SK-N-SH (cell line): ENCODE measurements at regions not wholly inside any gene's neighbourhood (a gene's known extent, or its start where the extent isn't known, plus 50 kb on each side); places are given as distances from the start of the nearest gene placed in this dataset.

Experiments used
- CTCF ChIA-PET: fragments of 300-600, 350-600 bp; formaldehyde crosslinking; extraction: SDS; loops from one replicate; lab custom pipeline; 2021; lab: Yijun Ruan, JAX
- POLR2A ChIA-PET: fragments of 350-600 bp; sonication (Branson Sonifier 250); formaldehyde crosslinking; extraction: SDS; loops from one replicate; lab custom pipeline; 2020; ENCODE audit warnings: antibody characterized with exemption, inconsistent platforms; lab: Yijun Ruan, JAX
- DNase-seq: peaks from one replicate; pipeline ENCODE4 v3.0.0; 2012
- H2AFZ ChIP-seq: fragments of 200-600 bp; sonication (generic); 2 replicates; pipeline ENCODE4 v1.8.1; 2016; ENCODE audit warnings: antibody characterized with exemption, mild to moderate bottlenecking, low read depth
- H3F3A ChIP-seq: fragments of 200-600 bp; sonication (generic); replicated peaks from 2 replicates; pipeline ENCODE3; 2016; ENCODE audit warnings: antibody characterized with exemption, mild to moderate bottlenecking; ENCODE audit not compliant: insufficient read depth
- H3K27ac ChIP-seq, 2 experiments: fragments of 200-500 bp in 1 of 2; fragments of 200-600 bp in 1 of 2; sonication (Bioruptor generic) in 1 of 2; sonication (generic), shearing (Covaris generic) in 1 of 2; 2 replicates each; pipeline versions ENCODE4 v1.5.1 to v1.6.1; 2014 to 2016; ENCODE audit warnings: low read depth in 2 of 2, inconsistent platforms in 1 of 2, low read length in 1 of 2, mild to moderate bottlenecking in 1 of 2, mixed read lengths in 1 of 2
- H3K27me3 ChIP-seq: fragments of 200-600 bp; sonication (generic), shearing (Covaris generic); 2 replicates; pipeline ENCODE4 v1.6.1; 2016; ENCODE audit warnings: mixed run types; ENCODE audit not compliant: insufficient read depth
- H3K36me3 ChIP-seq, 2 experiments: fragments of 200-500 bp in 1 of 2; fragments of 200-600 bp in 1 of 2; sonication (Bioruptor generic) in 1 of 2; sonication (generic) in 1 of 2; replicated peaks in 1 of 2; 2 replicates each; pipeline versions ENCODE3 to v1.5.1; 2014 to 2016; ENCODE audit warnings: low read length in 1 of 2, mild to moderate bottlenecking in 1 of 2; ENCODE audit not compliant: insufficient read depth in 2 of 2, control insufficient read depth in 1 of 2
- H3K4me1 ChIP-seq, 2 experiments: fragments of 200-500 bp in 1 of 2; fragments of 200-600 bp in 1 of 2; sonication (Bioruptor generic) in 1 of 2; sonication (generic), shearing (Covaris generic) in 1 of 2; 2 replicates each; pipeline versions ENCODE4 v1.5.1 to v1.6.1; 2014 to 2016; ENCODE audit warnings: low read depth in 1 of 2, low read length in 1 of 2, mixed run types in 1 of 2; ENCODE audit not compliant: insufficient read depth in 2 of 2, control insufficient read depth in 1 of 2
- H3K4me2 ChIP-seq: fragments of 200-600 bp; sonication (generic), shearing (Covaris generic); 2 replicates; pipeline ENCODE4 v1.6.1; 2017; ENCODE audit warnings: mixed run types
- H3K4me3 ChIP-seq, 2 experiments: fragments of 200-500 bp in 1 of 2; fragments of 200-600 bp in 1 of 2; sonication (Bioruptor generic) in 1 of 2; sonication (generic), shearing (Covaris generic) in 1 of 2; 2 replicates each; pipeline versions ENCODE4 v1.5.1 to v1.8.1; 2014 to 2016; ENCODE audit warnings: low read depth in 2 of 2, inconsistent platforms in 1 of 2, low read length in 1 of 2, mild to moderate bottlenecking in 1 of 2, mixed read lengths in 1 of 2, moderate library complexity in 1 of 2
- H3K79me2 ChIP-seq: fragments of 200-600 bp; sonication (generic); 2 replicates; pipeline ENCODE4 v1.8.1; 2017; ENCODE audit warnings: mild to moderate bottlenecking; ENCODE audit not compliant: insufficient read depth
- H3K9ac ChIP-seq: fragments of 200-600 bp; sonication (generic); 2 replicates; pipeline ENCODE4 v1.6.1; 2017; ENCODE audit warnings: mixed run types
- H3K9me2 ChIP-seq: fragments of 200-600 bp; sonication (generic); 2 replicates; pipeline ENCODE4 v1.6.1; 2017; ENCODE audit warnings: mixed run types
- H3K9me3 ChIP-seq: fragments of 200-600 bp; sonication (generic); 2 replicates; pipeline ENCODE4 v1.6.1; 2017; ENCODE audit warnings: mixed run types, mild to moderate bottlenecking, moderate library complexity
- H4K20me1 ChIP-seq: fragments of 200-600 bp; sonication (generic); 2 replicates; pipeline ENCODE4 v1.6.1; 2017; ENCODE audit warnings: mild to moderate bottlenecking, mixed run types; ENCODE audit not compliant: insufficient read depth
- CHD2 ChIP-seq: fragments of 150-350 bp; IDR thresholded peaks from 2 replicates; pipeline ENCODE4 v1.6.1; 2018; ENCODE audit warnings: low read length; ENCODE audit not compliant: partially characterized antibody
- CTCF ChIP-seq: fragments of 200-600 bp; sonication (generic); IDR thresholded peaks from 2 replicates; pipeline ENCODE4 v1.6.1; 2017; ENCODE audit warnings: antibody characterized with exemption, mild to moderate bottlenecking, moderate library complexity
- FOSL2 ChIP-seq: IDR thresholded peaks from 2 replicates; pipeline ENCODE4 v1.4.0; 2012; ENCODE audit warnings: low read depth, mild to moderate bottlenecking, moderate library complexity, borderline replicate concordance
- IRF3 ChIP-seq: fragments of 150-350 bp; IDR thresholded peaks from 2 replicates; pipeline ENCODE4 v1.6.1; 2016; ENCODE audit warnings: mild to moderate bottlenecking, low read depth, low read length
- JUND ChIP-seq: IDR thresholded peaks from 2 replicates; pipeline ENCODE4 v1.4.0; 2012
- POLR2AphosphoS5 ChIP-seq: IDR thresholded peaks from 2 replicates; pipeline ENCODE4 v1.6.1; 2012; ENCODE audit warnings: low read depth, low read length
- SIN3A ChIP-seq: IDR thresholded peaks from 2 replicates; pipeline ENCODE4 v1.6.1; 2012; ENCODE audit warnings: low read depth, mild to moderate bottlenecking, low read length, moderate library complexity, borderline replicate concordance
- TEAD4 ChIP-seq: IDR thresholded peaks from 2 replicates; pipeline ENCODE4 v1.4.0; 2012; ENCODE audit warnings: mild to moderate bottlenecking, borderline replicate concordance; ENCODE audit not compliant: insufficient read depth
- USF1 ChIP-seq: IDR thresholded peaks from 2 replicates; pipeline ENCODE4 v1.4.0; 2012; ENCODE audit warnings: low read depth, borderline replicate concordance
- WGBS: methylation state at CpG from one replicate; pipeline ENCODE4 v1.1.6; 2017; ENCODE audit warnings: low lambda C conversion rate; 5-methylcytosine and 5-hydroxymethylcytosine counted together
- TF ChIP-seq, protein P1 (sequence below): IDR thresholded peaks from 2 replicates; pipeline ENCODE4; 2012

- TF ChIP-seq TEAD4 (no peak), SIN3A (no peak), JUND (no peak), FOSL2 (no peak), POLR2AphosphoS5 (no peak), IRF3 (no peak), CTCF (no peak)
Measured at GRCh38 chr11:82239498-82239897, 494.2 kb downstream of the FAM181B start (continued).

- CTCF ChIA-PET: interaction anchor here (0.7 kb wide), 1 partner anchor 559 kb away, joined by 3 read pairs; no protein-coding TSS in a partner anchor
- H3K27me3 ChIP-seq: no peaks in the 10 kb centered on the region
- no peaks in the 10 kb centered on the region for H3K79me2 ChIP-seq
Measured at GRCh38 chr11:82234256-82234655, 499.4 kb downstream of the FAM181B start.

More at GRCh38 chr11:82234256-82234655, 499.4 kb downstream of the FAM181B start:
- H3K4me1 ChIP-seq: no peaks in the 10 kb centered on the region
- no peaks in the 10 kb centered on the region for H4K20me1 ChIP-seq
- no peak for DNase-seq
- H3K4me3 ChIP-seq: no peak overlapping the region
- WGBS: 5% methylated on average over 1 of the region's 1 CpG
- POLR2A ChIA-PET: no interaction called here
- no peak for TF ChIP-seq CHD2
- TF ChIP-seq USF1: no peak
- TF ChIP-seq, protein P1, sequence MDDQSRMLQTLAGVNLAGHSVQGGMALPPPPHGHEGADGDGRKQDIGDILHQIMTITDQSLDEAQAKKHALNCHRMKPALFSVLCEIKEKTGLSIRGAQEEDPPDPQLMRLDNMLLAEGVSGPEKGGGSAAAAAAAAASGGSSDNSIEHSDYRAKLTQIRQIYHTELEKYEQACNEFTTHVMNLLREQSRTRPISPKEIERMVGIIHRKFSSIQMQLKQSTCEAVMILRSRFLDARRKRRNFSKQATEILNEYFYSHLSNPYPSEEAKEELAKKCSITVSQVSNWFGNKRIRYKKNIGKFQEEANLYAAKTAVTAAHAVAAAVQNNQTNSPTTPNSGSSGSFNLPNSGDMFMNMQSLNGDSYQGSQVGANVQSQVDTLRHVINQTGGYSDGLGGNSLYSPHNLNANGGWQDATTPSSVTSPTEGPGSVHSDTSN: no peak
- no peak for TF ChIP-seq POLR2AphosphoS5
- no peaks in the 10 kb centered on the region for H3K9me3 ChIP-seq
- no peaks in the 10 kb centered on the region for H3K36me3 ChIP-seq
- no peak overlapping the region for H3K9ac ChIP-seq
- no peaks in the 10 kb centered on the region for H3F3A ChIP-seq
- no peaks in the 10 kb centered on the region for H3K9me2 ChIP-seq
- no peak overlapping the region for H3K4me2 ChIP-seq
- H2AFZ ChIP-seq: no peak overlapping the region
- no peak overlapping the region for H3K27ac ChIP-seq
